Cardiac muscle cell (in vitro differentiated cells and primary cell): ENCODE measurements at regions not wholly inside any gene's neighbourhood (a gene's known extent, or its start where the extent isn't known, plus 50 kb on each side); places are given as distances from the start of the nearest gene placed in this dataset.

Experiments used
- DNase-seq, 2 donors: peaks; one replicate each; pipeline versions ENCODE4 v3.0.0 to v3.0.0-alpha.2; 2010 to 2017; ENCODE audit warnings: low read depth in 1 of 2, low spot score in 1 of 2
- H3K27ac ChIP-seq: fragments of 200-600 bp; sonication (generic); 2 replicates; pipeline ENCODE4 v1.5.1; 2016
- H3K27me3 ChIP-seq: fragments of 200-600 bp; sonication (generic); 2 replicates; pipeline ENCODE4 v1.6.0; 2016; ENCODE audit warnings: control low read depth
- H3K36me3 ChIP-seq: fragments of 200-600 bp; sonication (generic); 2 replicates; pipeline ENCODE4 v1.5.1; 2016; ENCODE audit warnings: control low read depth
- H3K4me1 ChIP-seq: fragments of 200-600 bp; sonication (generic); 2 replicates; pipeline ENCODE4 v1.8.1; 2017; ENCODE audit warnings: low read depth, mild to moderate bottlenecking, mixed run types
- H3K4me3 ChIP-seq: fragments of 200-600 bp; sonication (generic); 2 replicates; pipeline ENCODE4 v1.5.1; 2016; ENCODE audit warnings: mild to moderate bottlenecking
- H3K9me3 ChIP-seq: fragments of 200-600 bp; sonication (generic); 2 replicates; pipeline ENCODE4 v1.5.1; 2017; ENCODE audit warnings: low read depth, mild to moderate bottlenecking, control low read depth
- TF ChIP-seq, protein P1 (sequence below): IDR thresholded peaks from 2 replicates; pipeline ENCODE4 v1.5.1; 2012; ENCODE audit warnings: low read depth, mild to moderate bottlenecking, low read length

DNA sequence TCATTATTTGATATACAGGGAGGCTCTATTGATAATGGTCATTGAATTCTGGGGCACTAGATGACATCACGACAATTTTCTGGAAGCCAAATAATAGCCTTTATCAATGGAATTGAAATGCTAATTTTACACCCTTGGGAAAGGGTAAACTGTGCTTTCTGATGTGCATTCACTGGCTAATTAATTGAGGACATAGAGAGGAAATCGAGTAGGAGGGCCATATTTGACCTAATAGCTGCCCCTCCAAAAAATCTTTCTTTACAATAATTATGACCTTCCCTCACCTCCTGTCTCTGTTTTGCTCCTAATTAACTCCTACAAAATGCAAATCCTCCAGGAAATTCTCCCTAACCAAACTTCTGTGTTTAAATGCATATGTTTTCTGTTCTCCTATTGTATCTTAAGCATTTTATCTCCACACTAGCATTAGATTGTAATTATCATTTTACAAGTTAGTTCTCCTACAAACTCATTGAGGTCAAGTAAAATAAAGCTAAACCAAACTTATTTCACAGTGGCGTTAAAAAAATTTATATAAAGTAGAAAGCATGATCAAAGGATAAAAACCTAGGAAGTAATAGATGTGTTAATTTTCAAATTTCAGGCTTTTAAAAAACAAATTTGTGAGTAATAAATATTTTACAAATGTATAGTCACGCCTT lies 1414.0 kb upstream of the AGA start:
- H3K4me3 ChIP-seq, result no peak overlapping the region
- no peak for DNase-seq
- no peaks in the 10 kb centered on the region for H3K36me3 ChIP-seq
- TF ChIP-seq, protein P1, sequence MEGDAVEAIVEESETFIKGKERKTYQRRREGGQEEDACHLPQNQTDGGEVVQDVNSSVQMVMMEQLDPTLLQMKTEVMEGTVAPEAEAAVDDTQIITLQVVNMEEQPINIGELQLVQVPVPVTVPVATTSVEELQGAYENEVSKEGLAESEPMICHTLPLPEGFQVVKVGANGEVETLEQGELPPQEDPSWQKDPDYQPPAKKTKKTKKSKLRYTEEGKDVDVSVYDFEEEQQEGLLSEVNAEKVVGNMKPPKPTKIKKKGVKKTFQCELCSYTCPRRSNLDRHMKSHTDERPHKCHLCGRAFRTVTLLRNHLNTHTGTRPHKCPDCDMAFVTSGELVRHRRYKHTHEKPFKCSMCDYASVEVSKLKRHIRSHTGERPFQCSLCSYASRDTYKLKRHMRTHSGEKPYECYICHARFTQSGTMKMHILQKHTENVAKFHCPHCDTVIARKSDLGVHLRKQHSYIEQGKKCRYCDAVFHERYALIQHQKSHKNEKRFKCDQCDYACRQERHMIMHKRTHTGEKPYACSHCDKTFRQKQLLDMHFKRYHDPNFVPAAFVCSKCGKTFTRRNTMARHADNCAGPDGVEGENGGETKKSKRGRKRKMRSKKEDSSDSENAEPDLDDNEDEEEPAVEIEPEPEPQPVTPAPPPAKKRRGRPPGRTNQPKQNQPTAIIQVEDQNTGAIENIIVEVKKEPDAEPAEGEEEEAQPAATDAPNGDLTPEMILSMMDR, result no peak
- no peak overlapping the region for H3K27ac ChIP-seq
- H3K4me1 ChIP-seq, result no peaks in the 10 kb centered on the region
- H3K27me3 ChIP-seq, result no peaks in the 10 kb centered on the region
- no peaks in the 10 kb centered on the region for H3K9me3 ChIP-seq

DNA sequence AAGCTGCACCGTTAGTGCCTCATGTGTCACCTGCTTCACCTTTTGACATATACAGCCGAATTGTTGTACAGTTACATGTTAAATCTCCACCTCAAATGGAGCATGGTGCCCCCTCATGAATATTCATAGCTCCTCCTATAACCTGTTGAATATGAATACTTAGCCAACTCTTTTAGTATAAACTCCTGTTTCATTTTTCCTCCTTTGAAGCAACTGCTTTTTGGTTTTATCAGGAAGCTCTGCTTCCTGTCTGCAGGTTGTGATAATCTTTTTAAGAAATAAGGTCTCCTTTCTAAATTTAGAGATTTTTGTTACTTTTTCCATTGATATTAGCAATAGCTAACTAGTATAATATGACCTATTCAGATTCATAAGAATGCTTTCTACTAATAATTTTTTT lies 1429.2 kb upstream of the AGA start:
- Histone ChIP-seq H3K36me3 (no peaks in the 10 kb centered on the region), H3K27ac (no peak overlapping the region), H3K27me3 (no peaks in the 10 kb centered on the region), H3K9me3 (no peaks in the 10 kb centered on the region), H3K4me1 (no peaks in the 10 kb centered on the region), H3K4me3 (no peak overlapping the region)
- TF ChIP-seq, protein P1, result no peak
- no peak for DNase-seq

DNA sequence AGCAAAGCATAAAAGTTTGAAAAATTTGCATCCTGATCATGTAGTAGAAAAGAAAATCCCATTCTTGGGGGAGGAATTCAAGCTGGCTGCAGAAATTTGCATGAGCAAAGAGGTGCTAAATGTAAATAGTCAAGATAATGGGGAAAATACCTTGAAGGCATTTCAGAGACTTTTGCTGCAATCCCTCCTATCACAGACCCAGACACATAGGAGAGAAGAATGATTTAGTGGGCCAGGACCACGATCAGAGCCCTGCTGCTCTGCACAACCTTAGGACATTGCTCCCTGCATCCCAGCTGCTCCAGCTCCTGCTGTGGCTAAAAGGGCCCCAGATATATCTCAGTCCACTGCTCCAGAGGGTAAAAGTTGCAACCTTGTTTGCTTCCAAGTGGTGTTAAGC lies 1439.7 kb upstream of the AGA start:
- H3K9me3 ChIP-seq, result no peaks in the 10 kb centered on the region

DNA sequence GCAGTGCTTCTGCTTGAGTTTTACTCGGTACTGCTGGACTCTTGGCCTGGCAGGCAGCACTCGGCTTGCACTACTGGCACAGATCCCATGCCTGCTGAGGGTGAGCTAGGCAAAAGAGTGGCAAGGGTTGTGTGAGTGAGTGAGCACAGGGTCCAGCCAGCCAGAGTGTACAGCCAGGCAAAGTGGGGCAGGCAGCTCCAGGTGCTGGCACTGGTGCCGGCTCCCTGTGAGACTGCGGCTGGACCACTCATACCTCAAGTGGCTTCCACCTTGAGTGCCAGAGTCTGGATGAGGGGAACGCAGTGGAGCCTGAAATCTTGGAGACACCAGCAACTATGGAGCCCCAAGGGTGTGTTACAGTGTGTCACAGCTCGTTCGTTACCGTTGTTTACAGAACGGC lies 1451.9 kb upstream of the AGA start:
- Histone ChIP-seq H3K4me1 (no peaks in the 10 kb centered on the region), H3K4me3 (no peak overlapping the region), H3K36me3 (no peaks in the 10 kb centered on the region), H3K27me3 (no peaks in the 10 kb centered on the region), H3K9me3 (no peaks in the 10 kb centered on the region), H3K27ac (no peak overlapping the region)
- TF ChIP-seq, protein P1, result no peak
- no peak for DNase-seq

More for the DNA sequence above, 1439.7 kb upstream of the AGA start:
- Histone ChIP-seq H3K4me1 (no peaks in the 10 kb centered on the region), H3K27ac (no peak overlapping the region), H3K4me3 (no peak overlapping the region), H3K27me3 (no peaks in the 10 kb centered on the region), H3K36me3 (no peaks in the 10 kb centered on the region)
- DNase-seq, result no peak
- TF ChIP-seq, protein P1, result no peak

DNA sequence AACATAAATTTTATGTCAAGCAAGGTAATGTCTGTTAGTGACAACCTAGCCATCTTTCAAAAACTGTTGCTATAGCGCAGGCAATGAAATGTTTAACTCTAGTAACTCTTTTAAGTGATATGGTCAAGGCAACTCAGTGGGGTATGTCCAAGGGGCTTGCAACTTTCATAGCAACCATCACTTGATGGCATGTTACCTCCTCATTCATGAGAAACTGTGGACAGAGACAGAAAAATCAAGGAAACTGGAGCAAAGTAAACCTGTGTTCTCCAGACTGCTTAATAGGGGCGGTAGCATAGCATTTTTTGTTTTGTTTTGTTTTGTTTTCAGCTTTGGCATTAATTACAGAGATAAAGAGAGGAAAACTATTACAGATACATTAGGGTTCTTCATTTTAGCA lies 1456.8 kb upstream of the AGA start:
- Histone ChIP-seq H3K4me3 (no peak overlapping the region), H3K27me3 (no peaks in the 10 kb centered on the region), H3K9me3 (no peaks in the 10 kb centered on the region), H3K27ac (no peak overlapping the region), H3K36me3 (no peaks in the 10 kb centered on the region), H3K4me1 (no peaks in the 10 kb centered on the region)
- TF ChIP-seq, protein P1, result no peak
- no peak for DNase-seq
